ENCODE measurements at regions not wholly inside any gene's neighbourhood (a gene's known extent, or its start where the extent isn't known, plus 50 kb on each side); places are given as distances from the start of the nearest gene placed in this dataset.

DNA sequence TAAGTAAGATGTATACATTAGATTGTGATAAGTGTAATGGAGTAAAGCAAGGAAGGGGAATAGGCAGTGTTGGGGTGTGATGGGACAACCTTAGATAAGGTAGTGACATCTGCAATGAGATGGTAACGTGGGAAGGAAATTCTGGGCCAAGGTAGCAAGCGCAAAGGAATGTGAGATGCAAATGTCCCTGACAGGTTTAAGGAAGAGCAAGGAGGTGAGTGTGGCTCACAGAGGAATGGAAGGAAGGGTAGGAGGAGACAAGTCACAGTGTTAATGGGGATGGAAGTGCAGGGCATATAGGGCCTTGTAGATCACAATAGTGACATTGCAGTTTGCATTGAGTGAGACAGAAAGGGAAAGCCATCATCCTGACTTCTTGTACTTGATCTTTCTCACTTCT is 170.9 kb upstream of the FAM98A start:
- DNase-seq (ENCODE audit: extremely low read depth, low read depth): no peak
- TF ChIP-seq, protein P1, sequence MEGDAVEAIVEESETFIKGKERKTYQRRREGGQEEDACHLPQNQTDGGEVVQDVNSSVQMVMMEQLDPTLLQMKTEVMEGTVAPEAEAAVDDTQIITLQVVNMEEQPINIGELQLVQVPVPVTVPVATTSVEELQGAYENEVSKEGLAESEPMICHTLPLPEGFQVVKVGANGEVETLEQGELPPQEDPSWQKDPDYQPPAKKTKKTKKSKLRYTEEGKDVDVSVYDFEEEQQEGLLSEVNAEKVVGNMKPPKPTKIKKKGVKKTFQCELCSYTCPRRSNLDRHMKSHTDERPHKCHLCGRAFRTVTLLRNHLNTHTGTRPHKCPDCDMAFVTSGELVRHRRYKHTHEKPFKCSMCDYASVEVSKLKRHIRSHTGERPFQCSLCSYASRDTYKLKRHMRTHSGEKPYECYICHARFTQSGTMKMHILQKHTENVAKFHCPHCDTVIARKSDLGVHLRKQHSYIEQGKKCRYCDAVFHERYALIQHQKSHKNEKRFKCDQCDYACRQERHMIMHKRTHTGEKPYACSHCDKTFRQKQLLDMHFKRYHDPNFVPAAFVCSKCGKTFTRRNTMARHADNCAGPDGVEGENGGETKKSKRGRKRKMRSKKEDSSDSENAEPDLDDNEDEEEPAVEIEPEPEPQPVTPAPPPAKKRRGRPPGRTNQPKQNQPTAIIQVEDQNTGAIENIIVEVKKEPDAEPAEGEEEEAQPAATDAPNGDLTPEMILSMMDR (IDR thresholded peaks at IDR 0.05; ENCODE audit: low read depth, low read length, missing control alignments): no peak
- H3K4me3 ChIP-seq (replicated peaks; ENCODE audit: low read depth, low read length): no peak overlapping the region

DNA sequence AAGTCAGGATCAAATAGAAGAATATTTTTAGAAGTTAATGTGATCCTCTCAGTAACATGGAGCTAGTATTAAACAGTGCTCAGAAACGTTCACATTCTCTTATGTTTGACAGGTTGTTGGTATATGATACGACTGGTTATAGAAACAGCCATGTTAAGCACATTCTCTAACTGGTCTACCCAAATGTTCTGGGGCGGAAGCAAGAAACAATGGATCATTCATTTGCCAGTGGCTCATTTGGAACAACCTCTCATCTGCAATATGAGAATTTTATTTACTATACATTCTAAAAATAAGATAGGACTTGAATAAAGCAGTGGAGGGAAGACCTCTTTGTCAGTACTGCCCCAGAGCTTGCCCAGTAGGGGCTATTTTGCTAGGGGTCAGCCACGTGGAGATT is 167.1 kb upstream of the FAM98A start:
- TF ChIP-seq, protein P1 (IDR thresholded peaks at IDR 0.05; ENCODE audit: low read depth, low read length, missing control alignments): no peak
- DNase-seq (ENCODE audit: extremely low read depth, low read depth): no peak
- no peak overlapping the region for H3K4me3 ChIP-seq (replicated peaks; ENCODE audit: low read depth, low read length)

DNA sequence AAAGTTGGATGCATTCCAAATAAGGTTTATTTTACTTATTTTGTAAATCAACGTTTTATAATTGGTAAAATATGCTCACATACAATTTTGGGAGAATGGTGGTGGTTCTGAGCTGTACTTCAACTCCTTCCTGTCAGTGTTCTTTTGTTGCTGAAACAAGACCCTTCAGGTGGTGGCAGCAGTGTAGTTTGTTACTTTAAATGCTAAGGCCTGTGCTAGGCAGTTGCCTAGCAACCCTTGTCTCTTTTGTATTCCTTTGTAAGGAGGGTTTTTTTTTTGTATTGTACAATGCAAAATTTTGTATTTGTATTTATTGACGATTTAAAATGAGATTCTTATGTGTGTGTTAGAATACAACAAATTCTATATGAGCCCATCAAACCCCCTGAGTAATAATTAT is 166.0 kb upstream of the FAM98A start:
- no peak for DNase-seq (ENCODE audit: extremely low read depth, low read depth)
- H3K4me3 ChIP-seq (replicated peaks; ENCODE audit: low read depth, low read length): no peak overlapping the region
- TF ChIP-seq, protein P1 (IDR thresholded peaks at IDR 0.05; ENCODE audit: low read depth, low read length, missing control alignments): no peak

DNA sequence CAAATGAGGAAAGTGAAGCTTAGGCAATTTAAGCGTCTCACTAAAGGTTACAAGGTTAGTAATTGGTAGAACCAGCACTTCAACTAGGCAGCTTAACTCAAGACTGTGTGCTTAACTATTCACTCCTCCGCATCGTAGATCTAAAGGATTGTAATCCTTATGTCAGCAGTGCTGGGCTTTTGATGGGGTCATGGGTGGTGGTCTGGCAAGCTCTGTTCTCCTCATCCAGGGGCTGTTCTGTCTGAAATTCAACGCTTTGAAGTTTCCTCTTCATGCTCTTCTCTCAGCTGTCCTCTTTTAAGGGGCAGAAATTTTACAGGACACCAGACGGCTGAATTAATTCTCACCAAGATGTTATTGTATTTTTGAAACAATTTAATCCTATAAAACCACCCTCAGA is 165.5 kb upstream of the FAM98A start:
- H3K4me3 ChIP-seq (replicated peaks; ENCODE audit: low read depth, low read length): no peak overlapping the region
- no peak for DNase-seq (ENCODE audit: extremely low read depth, low read depth)
- TF ChIP-seq, protein P1 (IDR thresholded peaks at IDR 0.05; ENCODE audit: low read depth, low read length, missing control alignments): no peak

DNA sequence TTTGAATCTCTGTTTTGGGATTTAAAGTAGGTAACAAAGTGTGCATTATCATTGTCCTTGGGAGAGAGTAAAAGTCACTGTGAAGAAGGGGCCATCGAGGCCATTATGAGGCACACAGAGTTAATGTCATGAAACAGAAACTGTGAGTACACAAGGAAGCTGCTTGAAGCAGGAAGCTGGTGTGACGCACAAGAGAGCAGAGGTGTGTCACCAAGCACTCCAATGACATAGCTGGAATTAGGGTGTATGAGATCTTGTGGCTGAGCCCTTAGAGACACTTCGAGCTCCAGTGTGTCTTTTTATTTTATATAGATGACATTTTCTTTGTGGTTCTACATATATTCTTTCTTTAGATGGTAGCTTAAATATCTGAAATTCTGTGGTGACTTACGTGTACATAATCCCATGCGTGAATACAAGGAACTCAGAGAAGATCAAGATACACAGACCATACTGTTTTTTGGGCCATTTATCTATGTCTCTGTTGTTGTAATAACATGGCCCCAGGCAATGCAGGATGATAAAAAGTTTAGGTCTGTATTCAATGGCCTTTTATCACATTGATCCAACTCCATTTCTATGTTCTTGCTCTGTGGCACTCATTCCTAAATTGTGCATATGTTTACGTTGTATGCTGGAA is 164.7 kb upstream of the FAM98A start:
- TF ChIP-seq, protein P1 (IDR thresholded peaks at IDR 0.05; ENCODE audit: low read depth, low read length, missing control alignments): no peak
- DNase-seq (ENCODE audit: extremely low read depth, low read depth): no peak
- no peak overlapping the region for H3K4me3 ChIP-seq (replicated peaks; ENCODE audit: low read depth, low read length)

DNA sequence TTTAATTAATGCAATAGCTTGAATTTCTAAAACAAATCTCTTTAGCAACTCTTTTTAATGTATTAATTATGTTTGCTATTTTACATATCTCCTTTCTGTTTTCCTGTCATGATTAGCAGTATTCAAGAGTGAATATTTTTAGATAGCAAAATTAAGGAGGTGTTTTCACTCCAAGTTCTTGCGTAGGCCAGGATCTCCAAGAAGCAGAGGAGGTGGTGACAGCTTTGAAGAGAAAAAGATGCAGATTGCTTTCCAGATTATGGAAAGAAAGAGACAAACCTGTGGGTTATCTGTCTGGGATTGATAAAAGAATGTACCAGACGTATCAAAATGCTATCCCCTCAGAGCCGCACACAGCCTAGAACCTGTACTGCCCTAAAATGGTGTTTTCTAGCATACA is 163.5 kb upstream of the FAM98A start:
- no peak for DNase-seq (ENCODE audit: extremely low read depth, low read depth)
- TF ChIP-seq, protein P1 (IDR thresholded peaks at IDR 0.05; ENCODE audit: low read depth, low read length, missing control alignments): no peak
- no peak overlapping the region for H3K4me3 ChIP-seq (replicated peaks; ENCODE audit: low read depth, low read length)

Data from HFF-Myc (cell line).